ENCODE measurements at regions not wholly inside any gene's neighbourhood (a gene's known extent, or its start where the extent isn't known, plus 50 kb on each side); places are given as distances from the start of the nearest gene placed in this dataset.

DNA sequence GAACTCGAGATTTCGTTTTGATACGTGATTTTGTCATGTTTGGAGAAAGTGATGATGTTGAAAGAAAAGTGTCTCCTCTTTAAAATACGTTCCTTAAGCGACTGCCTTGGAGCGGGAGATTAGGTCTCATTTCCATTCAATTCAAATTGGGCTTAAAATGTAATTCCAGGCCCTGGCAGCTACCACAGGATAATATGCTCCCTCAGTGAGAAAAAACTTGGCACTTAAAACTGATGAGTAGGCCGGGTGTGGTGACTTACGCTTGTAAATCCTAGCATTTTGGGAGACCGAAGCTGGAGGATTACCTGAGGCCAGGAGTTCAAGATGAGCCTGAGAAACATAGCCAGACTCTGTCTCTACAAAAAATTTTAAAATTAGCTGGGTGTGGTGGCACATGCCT, 146.3 kb upstream of the L3MBTL4 start:
- TF ChIP-seq EZH2 (IDR thresholded peaks at IDR 0.05) (no peak), POLR2AphosphoS5 (IDR thresholded peaks at IDR 0.05; ENCODE audit: borderline replicate concordance, low read depth, low read length) (no peak)
